B cell (primary cell): ENCODE measurements at regions not wholly inside any gene's neighbourhood (a gene's known extent, or its start where the extent isn't known, plus 50 kb on each side); places are given as distances from the start of the nearest gene placed in this dataset.

Experiments used
- EZH2 ChIP-seq: IDR thresholded peaks from 2 replicates; pipeline ENCODE4 v1.6.1; 2012; ENCODE audit warnings: borderline replicate concordance, low read depth, mild to moderate bottlenecking, moderate library complexity, low read length; ENCODE audit not compliant: insufficient read depth, poor library complexity, severe bottlenecking
- TF ChIP-seq, protein P1 (sequence below): fragments of 200-600 bp; IDR thresholded peaks from one replicate; pipeline ENCODE4 v1.8.0; 2022; ENCODE audit warnings: antibody characterized with exemption, mild to moderate bottlenecking

DNA sequence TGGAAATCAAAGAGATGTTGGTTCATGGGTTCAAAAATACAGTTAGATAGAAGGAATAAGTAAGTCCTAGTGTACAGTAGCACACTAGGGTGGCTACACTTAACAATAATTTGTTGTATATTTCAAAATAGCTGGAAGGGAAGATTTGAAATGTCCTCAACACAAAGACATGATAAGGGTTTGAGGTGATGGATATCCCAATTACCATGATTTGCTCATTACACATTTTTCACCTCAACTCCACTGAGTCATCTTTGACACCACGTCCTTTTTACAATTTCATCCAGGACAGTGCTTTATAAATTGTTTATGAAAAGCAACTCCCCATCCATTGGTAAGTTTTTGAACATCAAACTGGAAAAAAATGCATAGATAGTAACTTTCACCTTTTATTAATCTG, 208.3 kb downstream of the ZC3H11B start:
- TF ChIP-seq, protein P1, sequence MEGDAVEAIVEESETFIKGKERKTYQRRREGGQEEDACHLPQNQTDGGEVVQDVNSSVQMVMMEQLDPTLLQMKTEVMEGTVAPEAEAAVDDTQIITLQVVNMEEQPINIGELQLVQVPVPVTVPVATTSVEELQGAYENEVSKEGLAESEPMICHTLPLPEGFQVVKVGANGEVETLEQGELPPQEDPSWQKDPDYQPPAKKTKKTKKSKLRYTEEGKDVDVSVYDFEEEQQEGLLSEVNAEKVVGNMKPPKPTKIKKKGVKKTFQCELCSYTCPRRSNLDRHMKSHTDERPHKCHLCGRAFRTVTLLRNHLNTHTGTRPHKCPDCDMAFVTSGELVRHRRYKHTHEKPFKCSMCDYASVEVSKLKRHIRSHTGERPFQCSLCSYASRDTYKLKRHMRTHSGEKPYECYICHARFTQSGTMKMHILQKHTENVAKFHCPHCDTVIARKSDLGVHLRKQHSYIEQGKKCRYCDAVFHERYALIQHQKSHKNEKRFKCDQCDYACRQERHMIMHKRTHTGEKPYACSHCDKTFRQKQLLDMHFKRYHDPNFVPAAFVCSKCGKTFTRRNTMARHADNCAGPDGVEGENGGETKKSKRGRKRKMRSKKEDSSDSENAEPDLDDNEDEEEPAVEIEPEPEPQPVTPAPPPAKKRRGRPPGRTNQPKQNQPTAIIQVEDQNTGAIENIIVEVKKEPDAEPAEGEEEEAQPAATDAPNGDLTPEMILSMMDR, result no peak
- no peak for TF ChIP-seq EZH2
